ENCODE measurements at regions not wholly inside any gene's neighbourhood (a gene's known extent, or its start where the extent isn't known, plus 50 kb on each side); places are given as distances from the start of the nearest gene placed in this dataset.
"Not testable (repeated sequence)": the region's sequence is repeated elsewhere in the genome, so short reads cannot be mapped to it uniquely, and the experiment has no call there.

DNA sequence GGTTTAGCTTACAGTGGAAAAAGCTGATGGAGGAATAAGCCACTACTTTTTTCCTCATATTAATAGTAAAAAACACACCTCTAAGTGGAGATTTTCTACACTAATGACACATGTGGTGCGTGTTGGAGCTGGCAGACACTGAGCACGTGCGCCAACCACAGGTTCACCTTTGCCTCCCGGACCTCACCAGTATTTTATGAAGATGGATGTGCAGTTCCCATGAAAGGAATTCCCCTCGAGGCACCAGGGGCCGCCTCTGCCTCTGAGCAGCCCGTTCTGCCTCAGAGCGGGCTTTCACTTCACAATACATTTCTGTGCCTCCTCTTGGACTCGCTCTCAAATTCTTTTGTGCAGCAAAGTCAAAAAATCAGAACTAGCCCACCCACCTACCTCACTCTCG is 477.5 kb upstream of the ADARB2 start:
- DNase-seq: no peak

GRCh38 chr10:2214092-2214491 is 476.8 kb upstream of the ADARB2 start:
- DNase-seq: no peak

DNA sequence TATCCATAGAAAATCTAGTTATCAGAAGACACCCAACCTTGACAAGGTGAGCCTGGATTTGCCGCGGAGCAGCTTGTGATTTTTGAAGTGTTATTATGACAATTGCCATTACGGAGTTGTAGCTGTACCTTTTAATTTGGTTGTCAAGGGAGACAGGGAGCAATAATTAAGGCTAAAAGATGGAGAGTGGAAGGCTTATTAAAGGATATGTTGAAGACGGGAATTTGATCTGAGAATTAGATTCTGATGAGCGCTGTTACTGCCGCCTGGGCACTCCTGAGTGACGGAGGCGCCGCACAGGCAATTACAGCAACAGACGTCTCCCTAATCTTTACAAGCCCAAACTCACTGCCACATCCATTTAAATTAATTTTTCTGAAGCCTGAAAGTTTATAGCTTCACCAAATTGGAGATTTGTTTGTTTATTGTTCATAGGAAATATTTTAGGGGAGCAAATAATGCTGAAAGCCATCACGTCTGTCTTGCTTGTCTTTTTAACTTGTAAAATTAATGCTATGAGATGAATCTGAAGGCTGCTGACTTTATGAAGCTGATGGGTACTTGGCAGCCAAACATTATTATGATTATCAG is 475.0 kb upstream of the ADARB2 start:
- DNase-seq: no peak

GRCh38 chr10:2210088-2210487 is 472.8 kb upstream of the ADARB2 start:
- no peak for DNase-seq

DNA sequence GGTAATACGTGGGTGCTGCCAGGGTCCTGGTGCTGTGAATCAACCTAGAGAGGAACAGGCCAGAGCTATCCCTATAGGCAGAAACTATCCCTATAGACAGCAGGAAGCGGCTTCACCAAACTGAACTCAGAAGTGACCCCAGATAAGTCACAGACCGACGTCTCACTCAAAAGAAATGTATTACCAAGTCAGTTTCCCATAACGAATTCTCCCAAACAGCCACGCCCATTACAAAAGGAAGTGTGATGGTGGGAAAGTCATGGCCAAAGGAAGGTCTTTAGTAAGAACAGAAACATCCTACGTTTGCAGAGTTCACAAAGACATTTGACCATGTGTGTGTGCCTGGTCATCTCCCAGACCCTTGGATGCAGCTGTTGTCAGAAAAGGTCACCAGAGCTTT is 470.8 kb upstream of the ADARB2 start:
- no peak for DNase-seq

GRCh38 chr10:2207246-2207922 is 470.1 kb upstream of the ADARB2 start:
- DNase-seq: no peak

GRCh38 chr10:2205406-2205805 is 468.1 kb upstream of the ADARB2 start:
- DNase-seq: no peak

DNA sequence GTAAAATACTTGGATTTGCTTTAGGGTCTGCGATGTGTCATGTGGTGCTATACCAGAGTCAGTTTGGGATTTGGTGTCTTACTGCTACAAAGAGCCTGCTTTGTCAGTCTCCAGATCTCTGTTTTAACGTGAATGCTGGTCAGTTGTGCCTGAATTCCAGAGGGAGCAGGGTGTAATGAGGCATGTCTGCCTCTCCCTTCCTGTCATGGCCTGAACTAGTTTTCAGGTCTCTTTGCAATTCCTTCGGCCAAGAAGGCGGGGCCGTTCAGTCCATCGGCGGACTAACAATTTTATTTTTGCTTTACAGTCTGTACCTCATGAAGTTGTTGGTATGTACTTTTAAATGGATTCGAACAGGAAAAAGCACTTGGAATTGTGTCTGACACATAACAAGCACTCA is 465.1 kb upstream of the ADARB2 start:
- no peak for DNase-seq

DNA sequence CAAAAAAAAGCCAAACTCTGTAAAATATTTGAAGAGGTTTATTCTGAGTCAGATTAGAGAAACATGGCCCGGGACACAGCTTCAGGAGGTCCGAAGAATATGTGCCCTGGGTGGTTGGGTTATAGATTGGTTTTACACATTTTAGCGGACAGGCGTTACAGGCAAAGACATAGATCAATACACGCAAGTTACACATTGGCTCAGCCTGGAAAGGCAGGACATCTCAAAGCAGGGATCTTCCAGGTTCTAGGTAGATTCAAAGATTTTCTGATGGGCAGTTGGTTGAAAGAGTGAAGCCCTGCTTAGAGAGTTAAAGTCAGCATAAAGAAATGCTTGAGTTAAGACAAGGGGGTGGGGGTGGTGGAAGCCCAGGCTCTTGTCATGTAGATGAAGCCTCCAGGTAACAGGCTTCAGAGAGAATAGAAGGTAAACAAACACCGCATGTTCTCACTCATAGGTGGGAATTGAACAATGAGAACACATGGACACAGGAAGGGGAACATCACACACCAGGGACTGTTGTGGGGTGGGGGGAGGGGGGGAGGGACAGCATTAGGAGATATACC is 464.3 kb upstream of the ADARB2 start:
- DNase-seq: no peak

- no peak for DNase-seq
These were observed 460.3 kb upstream of the ADARB2 start for GRCh38 chr10:2197663-2198062.

DNA sequence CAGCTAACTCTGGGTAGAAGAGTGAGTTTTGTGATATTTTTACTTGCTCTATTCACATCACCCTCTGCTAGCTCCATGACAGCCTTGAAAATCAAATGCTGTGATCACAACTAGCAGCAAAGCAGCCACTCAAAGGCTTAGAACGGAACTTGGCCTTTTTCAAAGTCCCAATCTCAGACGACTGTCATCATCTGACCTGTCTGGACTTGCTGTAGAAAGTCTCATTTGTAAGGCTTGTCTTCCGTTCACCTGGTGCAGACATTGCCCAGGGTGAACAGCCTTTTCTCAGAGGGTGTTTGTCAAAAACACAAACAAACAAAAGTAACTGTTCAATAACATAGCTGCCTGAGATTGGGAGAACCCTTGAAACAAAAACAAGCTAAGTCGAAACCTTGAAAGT is 458.9 kb upstream of the ADARB2 start:
- DNase-seq: no peak

DNA sequence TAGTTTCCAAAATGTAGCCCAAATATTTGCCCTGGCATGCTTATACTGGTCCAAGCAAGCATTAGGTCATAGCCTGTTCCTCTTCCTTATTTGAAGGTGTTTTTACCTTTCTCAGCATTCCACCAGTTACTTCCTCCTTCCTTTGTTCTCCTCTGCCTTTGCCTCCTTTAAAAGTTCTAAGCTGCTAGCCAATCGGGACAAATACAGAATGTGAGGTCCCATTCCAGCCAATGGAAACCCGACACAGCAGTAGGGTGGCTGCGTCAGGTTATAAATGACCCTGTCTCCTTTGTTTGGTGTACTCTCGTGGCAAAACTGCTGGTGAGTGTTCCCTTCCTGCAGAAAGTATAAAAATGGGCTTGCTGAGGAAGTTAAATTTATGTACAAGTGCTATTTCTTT is 452.0 kb upstream of the ADARB2 start:
- not testable (repeated sequence) for DNase-seq

DNA sequence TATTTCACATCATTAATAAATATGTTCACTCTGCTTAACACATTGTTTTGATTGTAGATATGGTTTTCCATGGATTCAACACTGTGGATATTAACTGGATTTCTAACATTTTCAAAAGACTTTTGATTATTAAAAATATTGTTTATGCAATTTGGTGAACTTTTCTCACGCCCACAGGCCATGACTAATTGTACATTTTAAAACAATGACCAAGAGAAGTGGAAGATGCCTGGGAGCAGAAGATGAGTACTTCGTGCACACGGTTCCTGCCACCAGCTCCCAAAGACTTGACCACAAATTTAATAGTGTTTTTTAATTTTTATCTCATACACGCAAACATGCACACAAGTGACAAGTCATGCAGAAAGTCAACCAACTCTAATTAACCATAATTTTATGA is 451.0 kb upstream of the ADARB2 start:
- no peak for DNase-seq

DNA sequence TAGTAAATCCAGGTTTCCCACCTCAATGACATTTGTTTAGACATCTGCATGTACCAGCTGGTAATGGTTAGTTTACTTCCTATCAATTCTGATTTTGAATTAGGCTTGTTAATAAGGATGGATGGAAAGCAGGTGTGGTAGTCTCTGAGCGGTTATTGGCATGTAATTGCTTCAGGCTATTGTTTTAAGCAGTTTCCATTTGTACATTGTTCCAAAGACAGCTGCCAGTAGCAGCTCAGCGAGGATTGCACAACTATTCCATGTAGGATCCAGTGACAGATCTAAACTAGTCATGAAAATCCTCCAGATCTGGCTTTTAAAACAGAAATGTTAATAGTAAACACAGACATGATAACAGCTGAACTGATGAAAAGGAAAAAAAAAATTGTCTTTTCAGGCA is 436.0 kb upstream of the ADARB2 start:
- DNase-seq: no peak

DNA sequence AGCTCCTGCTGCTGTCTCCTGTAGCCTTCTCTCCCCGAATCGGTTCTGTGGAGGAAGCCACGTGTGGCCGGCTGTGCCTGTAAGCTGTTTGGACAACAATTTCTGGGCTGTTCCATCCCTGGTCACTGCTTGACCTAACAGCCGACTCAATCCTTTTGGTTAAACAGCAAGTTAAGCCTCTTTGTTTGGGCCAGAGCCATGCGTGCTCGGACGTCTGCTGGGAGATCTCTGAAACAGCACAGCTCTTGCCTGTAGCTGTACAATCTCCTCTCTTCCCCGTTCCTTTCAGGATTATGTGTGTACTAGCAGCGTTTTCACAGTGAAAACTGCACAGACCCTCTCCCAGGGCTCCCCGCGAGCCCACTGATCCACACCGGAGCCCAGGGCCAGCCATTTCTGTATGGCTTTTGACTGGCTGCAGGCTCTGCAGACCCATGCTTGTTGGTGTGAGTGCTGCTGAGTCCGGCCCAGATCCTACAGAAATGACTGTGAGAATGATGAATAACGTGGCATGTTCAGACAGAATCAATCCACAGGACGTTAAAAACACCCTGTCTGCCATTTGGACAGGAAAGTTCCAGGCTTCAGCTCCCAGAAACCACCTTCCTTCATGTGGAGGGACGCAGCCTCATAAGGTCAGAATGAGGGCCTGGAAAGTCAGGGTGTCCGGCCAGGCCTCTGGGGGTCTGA is 428.6 kb upstream of the ADARB2 start:
- no peak for DNase-seq

- DNase-seq: no peak
These were observed 413.0 kb upstream of the ADARB2 start for GRCh38 chr10:2150288-2150687.

DNA sequence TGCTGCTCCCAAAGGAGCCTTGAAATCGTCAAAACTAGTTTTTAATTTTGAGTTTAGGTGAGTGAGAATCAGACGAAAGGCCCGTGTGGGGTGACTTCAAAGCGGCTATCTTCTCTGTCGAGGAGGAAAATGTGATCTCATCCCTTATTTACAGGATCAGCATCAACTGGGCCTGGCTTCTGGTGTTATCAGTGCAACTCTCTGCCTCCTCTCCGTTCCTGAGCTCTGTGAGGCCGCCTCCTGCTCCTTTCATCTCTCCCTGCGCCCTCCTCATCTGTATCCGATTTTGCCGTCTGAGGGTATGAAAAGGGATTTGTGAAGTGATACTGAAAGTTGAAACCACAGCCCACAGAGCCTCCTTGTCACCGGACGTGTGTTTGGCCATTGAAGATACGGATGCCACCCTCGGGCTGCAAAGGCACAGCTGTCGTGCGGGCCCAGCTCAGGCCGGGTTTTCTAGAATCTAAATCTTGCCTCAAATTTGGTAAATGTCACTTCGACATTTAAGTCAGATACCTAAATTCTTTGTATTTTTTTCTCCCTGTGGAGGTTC is 408.7 kb upstream of the ADARB2 start:
- no peak for DNase-seq

GRCh38 chr10:2145491-2145890 is 408.2 kb upstream of the ADARB2 start:
- no peak for DNase-seq

DNA sequence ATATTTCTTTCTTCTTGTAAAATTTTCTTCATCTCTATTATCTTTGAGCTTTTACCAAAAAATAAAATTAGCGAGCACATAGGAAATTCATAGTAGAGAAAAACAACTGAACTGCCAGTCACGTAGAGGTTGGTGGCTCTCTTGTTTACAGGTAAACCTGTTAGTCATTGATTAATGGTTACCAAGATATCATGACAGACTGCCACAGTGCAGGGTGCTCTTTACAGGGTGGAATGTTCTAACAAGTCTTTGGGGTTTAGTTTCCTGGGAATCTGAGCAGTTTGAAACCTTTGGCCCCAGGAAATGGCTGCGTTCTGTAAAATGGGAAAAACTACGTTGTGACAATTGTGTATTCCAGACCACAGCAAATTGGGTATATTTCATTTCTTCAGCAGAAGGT is 407.3 kb upstream of the ADARB2 start:
- no peak for DNase-seq

GRCh38 chr10:2143213-2143835 is 406.0 kb upstream of the ADARB2 start:
- no peak for DNase-seq

DNA sequence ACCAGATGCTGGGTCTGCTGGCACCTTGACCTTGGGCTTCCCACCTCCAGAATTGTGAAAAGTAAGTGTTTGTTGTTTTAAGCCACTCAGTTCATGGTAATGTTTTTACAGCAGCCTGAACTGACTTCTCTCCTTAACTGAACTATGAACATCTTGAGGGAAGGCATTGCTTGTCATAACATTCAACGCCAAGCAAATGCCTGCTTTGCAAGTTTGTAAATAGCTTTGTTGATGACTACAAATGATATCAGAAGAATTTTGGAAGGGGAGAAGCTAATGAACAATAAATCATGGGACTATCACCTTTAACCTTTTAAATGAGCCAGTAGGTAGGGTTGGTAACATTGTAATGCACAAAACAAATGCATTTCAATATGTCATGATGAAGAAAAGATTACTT is 402.4 kb upstream of the ADARB2 start:
- no peak for DNase-seq

GRCh38 chr10:2137549-2138174 is 400.3 kb upstream of the ADARB2 start:
- DNase-seq: no peak
